SK-N-MC (cell line): ENCODE measurements at regions not wholly inside any gene's neighbourhood (a gene's known extent, or its start where the extent isn't known, plus 50 kb on each side); places are given as distances from the start of the nearest gene placed in this dataset.

ENCODE experiments used
- DNase-seq: peaks from one replicate; pipeline ENCODE4 v3.0.0-alpha.2; 2011; ENCODE audit warnings: low read depth, low spot score
- H3K27ac ChIP-seq: fragments of 200-600 bp; sonication (generic); 2 replicates; pipeline ENCODE4 v1.5.1; 2016; ENCODE audit warnings: mixed run types
- H3K36me3 ChIP-seq: fragments of 200-600 bp; sonication (generic); 2 replicates; pipeline ENCODE4 v1.6.1; 2017; ENCODE audit warnings: antibody characterized with exemption, low read length, mixed read lengths; ENCODE audit not compliant: insufficient read depth
- H3K4me3 ChIP-seq: fragments of 200-600 bp; sonication (generic); 2 replicates; pipeline ENCODE4 v1.5.1; 2016
- H3K9ac ChIP-seq: fragments of 200-600 bp; sonication (generic); 2 replicates; pipeline ENCODE4 v1.8.0; 2017; ENCODE audit warnings: mixed run types, mixed read lengths; ENCODE audit not compliant: insufficient read length
- H3K9me3 ChIP-seq: fragments of 200-600 bp; sonication (generic); 2 replicates; pipeline ENCODE4 v1.6.1; 2017; ENCODE audit warnings: low read depth, mild to moderate bottlenecking, antibody characterized with exemption, low read length, moderate library complexity, mixed read lengths
- EZH2 ChIP-seq: fragments of 200-600 bp; sonication (generic); IDR thresholded peaks from one replicate; pipeline ENCODE4 v1.6.1; 2017; ENCODE audit warnings: antibody characterized with exemption
- FOXP2 ChIP-seq: optimal IDR thresholded peaks from 2 replicates; pipeline ENCODE3; 2011; ENCODE audit warnings: mild to moderate bottlenecking, moderate library complexity; ENCODE audit not compliant: insufficient read depth; ENCODE audit errors: extremely low read length, control extremely low read depth
- POLR2AphosphoS5 ChIP-seq: IDR thresholded peaks from 2 replicates; pipeline ENCODE4 v1.6.1; 2012; ENCODE audit warnings: mild to moderate bottlenecking, low read depth, low read length, borderline replicate concordance

DNA sequence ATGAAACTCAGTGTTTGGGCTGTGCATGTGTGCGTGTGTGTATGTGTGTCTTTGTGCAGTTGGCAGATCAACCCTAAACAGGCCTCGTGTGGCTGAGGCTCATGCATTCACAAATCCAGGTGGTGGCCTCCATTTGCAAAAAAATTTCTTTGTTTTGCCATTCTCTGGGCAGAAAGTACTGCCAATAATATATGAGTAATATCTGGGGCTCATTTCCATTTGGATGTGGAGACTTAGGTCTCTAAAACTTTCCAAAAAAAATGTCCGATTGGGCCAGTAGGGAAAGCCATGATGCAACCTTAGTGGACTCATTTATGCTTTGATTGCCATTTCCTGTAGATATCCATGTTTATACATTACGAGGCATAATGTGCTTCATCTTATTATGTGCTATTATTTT, 77.9 kb upstream of the RPS23 start:
- TF ChIP-seq FOXP2 (no peak), POLR2AphosphoS5 (no peak)
- Histone ChIP-seq H3K9ac (no peak overlapping the region), H3K4me3 (no peak overlapping the region), H3K36me3 (no peaks in the 10 kb centered on the region), H3K9me3 (no peaks in the 10 kb centered on the region), H3K27ac (no peak overlapping the region)
- DNase-seq: no peak

GRCh38 chr5:82355496-82355895, 77.3 kb upstream of the RPS23 start:
- no peak for DNase-seq
- Histone ChIP-seq H3K27ac (no peak overlapping the region), H3K36me3 (no peaks in the 10 kb centered on the region), H3K9me3 (no peaks in the 10 kb centered on the region), H3K4me3 (no peak overlapping the region), H3K9ac (no peak overlapping the region)
- TF ChIP-seq POLR2AphosphoS5 (no peak), FOXP2 (no peak), EZH2 (no peak)

DNA sequence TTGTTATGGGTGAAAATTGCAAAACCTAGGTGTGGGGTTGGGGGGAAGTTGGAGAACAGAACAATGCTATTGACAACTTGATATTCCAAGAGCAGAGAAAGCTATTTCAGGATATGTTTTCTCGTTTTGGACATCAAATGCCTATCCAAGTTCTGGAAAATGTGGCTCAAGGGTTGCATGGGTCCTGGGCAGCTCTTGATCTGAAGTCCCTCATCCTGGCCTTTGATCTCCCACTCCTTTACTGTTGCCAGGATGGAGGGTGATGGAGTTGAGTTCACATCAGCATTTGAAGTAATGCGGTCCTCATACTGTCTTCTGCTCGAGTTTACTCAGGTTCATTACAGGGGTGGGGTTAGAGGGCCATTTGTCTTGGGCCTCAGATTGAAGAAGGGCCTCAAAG, 76.9 kb upstream of the RPS23 start:
- DNase-seq: no peak
- TF ChIP-seq EZH2 (no peak), FOXP2 (no peak), POLR2AphosphoS5 (no peak)
- H3K9ac ChIP-seq: no peak overlapping the region
- no peaks in the 10 kb centered on the region for H3K9me3 ChIP-seq
- H3K36me3 ChIP-seq: no peaks in the 10 kb centered on the region
- H3K27ac ChIP-seq: no peak overlapping the region
- H3K4me3 ChIP-seq: no peak overlapping the region

- DNase-seq: no peak
- Histone ChIP-seq H3K9me3 (no peaks in the 10 kb centered on the region), H3K9ac (no peak overlapping the region), H3K36me3 (no peaks in the 10 kb centered on the region), H3K4me3 (no peak overlapping the region), H3K27ac (no peak overlapping the region)
- TF ChIP-seq EZH2: no peak
- TF ChIP-seq FOXP2: no peak
- TF ChIP-seq POLR2AphosphoS5: no peak
Observed at GRCh38 chr5:82354543-82354942, 76.4 kb upstream of the RPS23 start.

GRCh38 chr5:82353522-82353921, 75.4 kb upstream of the RPS23 start:
- TF ChIP-seq EZH2 (no peak), POLR2AphosphoS5 (no peak), FOXP2 (no peak)
- H3K27ac ChIP-seq: no peak overlapping the region
- H3K36me3 ChIP-seq: no peaks in the 10 kb centered on the region
- DNase-seq: no peak
- H3K4me3 ChIP-seq: no peak overlapping the region
- H3K9ac ChIP-seq: no peak overlapping the region
- no peaks in the 10 kb centered on the region for H3K9me3 ChIP-seq

DNA sequence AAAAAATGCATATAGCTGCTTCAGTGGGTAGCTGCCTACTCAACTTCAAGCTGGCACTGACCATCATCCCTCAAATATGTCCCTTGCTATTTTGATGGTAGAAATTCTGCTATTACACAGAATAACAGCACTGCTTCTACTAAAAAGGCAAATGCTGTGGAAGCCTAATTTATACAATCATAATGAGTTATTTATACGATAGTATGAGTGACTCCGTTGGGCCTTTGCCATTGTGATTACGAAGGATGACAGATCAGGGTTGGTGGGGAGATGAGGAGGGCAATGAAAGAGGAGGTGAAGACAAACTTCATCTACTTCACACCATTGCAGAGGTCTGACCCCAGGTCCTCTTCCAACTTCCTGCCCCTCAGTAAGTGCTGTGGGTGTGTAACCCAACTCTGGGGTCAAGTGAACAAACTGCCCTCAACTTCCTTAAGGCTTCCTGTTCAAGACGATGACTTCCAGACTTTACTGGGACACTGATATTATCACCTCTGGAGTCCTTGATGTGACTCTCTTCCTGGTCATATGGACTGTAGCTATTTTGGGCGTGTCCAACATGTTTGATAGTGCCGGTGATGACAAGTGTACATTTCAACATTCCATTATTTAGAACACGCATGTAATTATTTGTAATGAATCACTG, 74.1 kb upstream of the RPS23 start:
- Histone ChIP-seq H3K4me3 (no peak overlapping the region), H3K36me3 (no peaks in the 10 kb centered on the region), H3K27ac (no peak overlapping the region), H3K9ac (no peak overlapping the region), H3K9me3 (no peaks in the 10 kb centered on the region)
- TF ChIP-seq EZH2 (no peak), FOXP2 (no peak), POLR2AphosphoS5 (no peak)
- no peak for DNase-seq

- no peak overlapping the region for H3K9ac ChIP-seq
- no peaks in the 10 kb centered on the region for H3K36me3 ChIP-seq
- H3K9me3 ChIP-seq: no peaks in the 10 kb centered on the region
- no peak overlapping the region for H3K4me3 ChIP-seq
- TF ChIP-seq EZH2 (no peak), POLR2AphosphoS5 (no peak), FOXP2 (no peak)
- H3K27ac ChIP-seq: no peak overlapping the region
- peak; percentile 53 for DNase-seq
Observed at GRCh38 chr5:82351754-82352145, 73.6 kb upstream of the RPS23 start.

GRCh38 chr5:82351297-82351696, 73.1 kb upstream of the RPS23 start:
- no peak overlapping the region for H3K9ac ChIP-seq

GRCh38 chr5:82349652-82350051, 71.5 kb upstream of the RPS23 start:
- Histone ChIP-seq H3K27ac (no peak overlapping the region), H3K9me3 (no peaks in the 10 kb centered on the region), H3K36me3 (no peaks in the 10 kb centered on the region), H3K9ac (no peak overlapping the region), H3K4me3 (no peak overlapping the region)
- no peak for TF ChIP-seq POLR2AphosphoS5
- no peak for TF ChIP-seq EZH2
- no peak for TF ChIP-seq FOXP2
- no peak for DNase-seq

More at GRCh38 chr5:82351297-82351696, 73.1 kb upstream of the RPS23 start:
- H3K27ac ChIP-seq: no peak overlapping the region
- no peaks in the 10 kb centered on the region for H3K9me3 ChIP-seq
- TF ChIP-seq EZH2: no peak
- TF ChIP-seq POLR2AphosphoS5: no peak
- TF ChIP-seq FOXP2: no peak
- no peaks in the 10 kb centered on the region for H3K36me3 ChIP-seq
- no peak for DNase-seq
- no peak overlapping the region for H3K4me3 ChIP-seq
